PC-3 (cell line): ENCODE measurements at regions not wholly inside any gene's neighbourhood (a gene's known extent, or its start where the extent isn't known, plus 50 kb on each side); places are given as distances from the start of the nearest gene placed in this dataset.

Source experiments
- CTCF ChIP-seq: fragments of 300-600 bp; sonication (generic); conservative IDR thresholded peaks from 2 replicates; pipeline ENCODE4 v1.5.1; 2017; ENCODE audit warnings: antibody characterized with exemption, low read depth, mild to moderate bottlenecking, low read length
- EZH2 ChIP-seq: fragments of 300-600 bp; sonication (generic); IDR thresholded peaks from one replicate; pipeline ENCODE4 v1.6.1; 2017; ENCODE audit warnings: antibody characterized with exemption, mild to moderate bottlenecking, low read length; ENCODE audit not compliant: unreplicated experiment
- EZH2phosphoT487 ChIP-seq: fragments of 300-600 bp; sonication (generic); IDR thresholded peaks from 2 replicates; pipeline ENCODE4 v1.6.1; 2018; ENCODE audit warnings: mild to moderate bottlenecking, antibody characterized with exemption, low read length, borderline replicate concordance

- TF ChIP-seq CTCF (no peak), EZH2phosphoT487 (no peak), EZH2 (no peak)
Observed at GRCh38 chr5:162323466-162323865, 255.9 kb downstream of the GABRG2 start.
